GM19351 (cell line): ENCODE measurements at regions not wholly inside any gene's neighbourhood (a gene's known extent, or its start where the extent isn't known, plus 50 kb on each side); places are given as distances from the start of the nearest gene placed in this dataset.

Experiments
- ATAC-seq: cut with Tn5 transposase; IDR thresholded peaks from one replicate; pipeline ENCODE4 v1.9.1; 2021; ENCODE audit warnings: mild to moderate bottlenecking, moderate library complexity; ENCODE audit not compliant: unreplicated experiment

DNA sequence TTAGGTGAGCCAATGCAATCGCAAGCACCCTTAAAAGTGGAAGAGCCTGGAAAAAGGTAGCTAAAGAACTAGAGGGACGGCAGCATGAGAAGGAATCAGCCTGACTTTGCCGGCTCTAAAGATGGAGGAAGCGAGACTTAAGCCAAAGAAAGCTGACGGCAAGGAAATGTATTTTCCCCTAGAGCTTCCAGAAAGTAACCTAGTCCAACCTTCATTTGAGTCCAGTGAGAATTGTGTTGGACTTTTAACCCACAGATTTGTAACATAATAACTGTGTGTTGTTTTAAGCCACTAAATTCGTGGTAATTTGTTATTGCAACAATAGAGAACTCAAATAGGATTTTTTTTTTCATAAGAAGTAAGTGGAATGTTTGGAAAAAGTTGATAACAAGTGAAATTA, 212.7 kb upstream of the C1QTNF7 start:
- ATAC-seq = no peak

DNA sequence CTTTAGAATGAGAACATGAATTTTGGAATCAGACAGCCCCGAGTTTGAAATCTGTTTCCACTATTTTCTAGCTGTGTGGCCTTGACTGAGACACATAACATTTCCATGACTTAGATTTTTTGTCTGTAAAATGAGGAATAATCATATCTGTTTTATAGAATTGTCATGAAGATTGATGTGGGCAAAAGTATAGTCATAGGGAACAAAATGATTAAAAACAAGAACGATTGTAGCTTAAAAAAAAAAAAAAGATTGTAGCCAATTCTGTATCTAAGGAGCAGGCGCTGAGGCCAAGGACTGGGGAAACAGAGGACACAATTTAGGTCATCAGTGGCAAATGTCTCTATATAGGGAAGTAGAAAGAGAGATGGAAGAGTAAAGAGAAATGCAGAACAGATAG, 201.6 kb upstream of the C1QTNF7 start:
- no peak for ATAC-seq

DNA sequence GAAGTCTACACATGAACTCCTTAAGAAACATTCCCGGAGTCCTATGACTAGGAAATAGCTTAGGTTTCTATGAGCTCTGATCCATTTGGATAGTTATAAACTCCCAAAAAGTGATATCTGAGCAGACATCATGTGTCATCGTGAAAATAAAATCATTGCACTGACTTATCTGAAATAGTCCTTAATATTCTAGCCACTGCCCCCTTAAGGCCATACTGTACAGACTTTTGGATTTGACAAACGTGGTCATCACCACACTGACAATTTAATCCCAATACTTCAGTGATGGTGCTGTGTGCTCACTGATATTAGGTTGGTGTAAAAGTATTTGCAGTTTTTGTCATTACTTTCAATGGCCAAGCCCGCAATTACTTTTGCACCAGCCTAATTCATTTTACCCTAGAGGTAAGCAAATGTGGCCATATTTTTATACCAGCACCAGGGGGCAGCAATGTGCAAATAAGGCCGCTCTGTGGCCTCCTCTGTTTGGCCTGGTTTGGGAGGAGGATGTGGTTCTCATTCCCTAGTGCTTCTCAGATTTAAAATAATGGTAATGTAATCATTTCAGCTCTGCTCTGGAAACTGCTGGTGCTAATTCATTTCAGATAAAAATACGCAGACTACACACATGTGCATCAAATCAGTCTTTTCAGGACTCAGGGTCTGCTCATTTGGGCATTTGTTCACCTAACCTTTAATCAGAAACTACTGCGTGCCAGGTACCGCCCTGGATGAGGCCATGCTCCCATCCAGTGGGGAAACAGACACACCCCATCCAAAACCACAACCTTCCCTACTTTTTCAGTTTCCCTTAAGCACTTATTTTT, 196.4 kb upstream of the C1QTNF7 start:
- peak; percentile 85 for ATAC-seq

DNA sequence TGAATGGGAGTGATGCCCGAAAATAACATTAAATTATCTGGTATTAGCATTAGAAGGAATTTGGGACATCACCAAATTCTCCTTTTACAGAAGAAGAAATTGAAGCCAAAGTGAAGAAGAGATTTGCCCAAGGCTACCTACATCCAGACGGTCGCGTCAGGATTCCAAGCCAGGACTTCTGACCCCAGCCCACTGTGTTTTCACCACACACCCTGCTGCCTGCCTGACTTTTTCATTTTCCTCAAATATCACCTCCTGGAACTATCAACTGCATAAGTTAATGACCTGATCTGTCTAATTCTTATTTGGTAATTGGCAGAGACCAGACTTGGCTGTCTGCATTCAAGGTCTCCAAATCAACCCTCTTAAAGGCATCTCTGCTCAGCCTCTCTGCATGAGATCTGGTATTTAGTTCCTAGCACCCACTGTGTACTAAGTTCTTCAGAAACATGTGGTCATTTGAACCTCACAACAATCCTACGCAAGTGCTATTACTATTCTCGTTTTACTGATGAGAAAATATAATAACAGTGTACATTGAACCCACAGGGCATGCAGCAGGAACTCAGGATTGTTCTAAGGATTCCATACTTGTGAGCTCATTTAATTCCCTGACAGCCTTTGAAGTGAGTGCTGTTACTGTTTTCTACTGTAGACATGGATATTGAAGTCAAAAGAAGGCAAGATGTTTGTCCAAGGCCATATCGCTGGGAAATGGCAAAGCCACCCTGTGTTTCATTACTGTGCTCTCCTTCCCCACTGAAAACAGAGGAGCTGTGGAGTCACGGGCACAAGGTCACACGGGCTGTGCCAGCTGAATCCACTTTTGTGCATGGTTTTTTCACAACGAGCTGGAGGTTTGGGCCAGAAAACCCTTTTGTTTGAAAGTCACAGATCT, 195.2 kb upstream of the C1QTNF7 start:
- no peak for ATAC-seq

DNA sequence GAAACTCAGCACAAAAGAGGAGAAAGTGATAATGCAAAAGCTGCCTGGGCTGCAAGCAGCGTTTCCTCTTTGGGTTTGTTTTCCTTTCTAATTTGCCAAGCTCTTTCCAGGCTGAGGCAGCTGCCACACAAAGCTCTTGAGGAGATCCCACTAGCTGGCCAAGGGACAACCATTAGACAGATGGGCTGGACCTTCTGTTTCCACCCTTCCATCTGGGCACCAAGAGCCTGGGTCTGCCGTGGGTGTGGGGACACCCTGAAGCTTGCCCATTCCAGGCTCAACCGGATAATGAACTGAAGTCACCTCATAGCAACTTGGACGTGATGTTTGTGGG, 194.6 kb upstream of the C1QTNF7 start:
- peak; percentile 29 for ATAC-seq

DNA sequence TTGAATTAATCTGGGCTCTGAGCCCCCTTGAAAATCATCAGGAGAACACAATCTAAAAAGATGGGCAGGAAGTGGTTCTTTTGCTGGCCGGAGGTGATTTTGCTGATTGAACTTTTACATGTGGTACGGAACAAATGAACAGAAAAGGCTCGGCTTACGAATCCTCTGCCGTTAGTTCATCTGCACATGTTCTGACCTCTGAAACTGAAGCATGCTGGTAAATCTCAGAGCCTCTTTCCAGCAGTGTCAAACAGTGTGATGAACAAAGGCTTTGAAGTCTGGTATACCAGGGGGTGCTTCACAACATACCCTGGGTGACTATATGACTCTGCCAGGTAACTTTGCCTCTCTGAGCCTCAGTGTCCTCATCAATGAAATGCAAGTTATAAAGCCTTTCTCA, 194.2 kb upstream of the C1QTNF7 start:
- peak; percentile 45 for ATAC-seq

DNA sequence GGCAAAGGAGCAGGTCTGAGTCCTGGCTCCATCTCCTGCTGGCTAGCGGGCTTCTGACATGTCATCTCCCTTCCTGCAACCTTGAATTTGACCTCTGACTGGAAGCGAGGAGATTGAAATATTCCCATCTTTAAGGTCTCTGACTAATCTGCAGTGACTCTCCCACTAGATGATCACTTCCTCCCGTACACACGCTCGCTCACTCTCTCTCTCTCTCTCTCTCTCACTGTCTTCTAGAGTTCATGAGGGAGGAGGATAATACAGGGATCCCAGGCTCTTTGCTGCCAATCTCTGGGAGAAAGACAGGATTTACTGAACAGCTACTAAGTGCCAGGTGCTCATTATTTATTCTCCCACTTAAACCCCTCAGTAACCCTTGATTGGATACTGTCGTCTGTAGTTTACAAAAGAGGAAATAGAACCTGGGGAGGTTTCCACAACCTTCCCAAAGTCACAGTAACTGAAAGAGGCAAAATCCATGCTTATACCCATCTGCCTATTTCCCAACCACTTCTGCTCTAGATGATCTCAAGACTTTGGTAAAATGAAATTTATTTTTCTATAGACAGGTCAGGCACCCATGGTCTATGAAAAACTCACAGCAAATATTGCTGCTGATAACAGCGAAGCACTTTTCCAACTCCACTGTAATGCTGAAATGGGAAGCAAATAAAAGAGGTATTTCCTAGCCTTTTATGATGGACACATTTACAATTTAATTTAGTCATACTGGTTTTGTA, 193.5 kb upstream of the C1QTNF7 start:
- ATAC-seq = no peak

DNA sequence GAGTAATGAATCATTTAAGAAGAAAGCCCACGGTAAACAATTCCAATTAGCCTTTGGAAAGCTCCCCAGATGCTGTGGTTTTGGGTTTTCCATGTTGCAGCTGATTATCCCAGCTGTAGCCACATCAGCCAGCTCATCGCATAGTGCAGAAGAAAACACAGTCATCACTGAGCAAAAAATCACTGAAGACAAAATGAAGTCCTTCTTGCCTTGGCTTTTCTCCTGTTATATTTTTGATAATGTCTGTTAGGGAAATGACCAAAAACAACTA, 193.0 kb upstream of the C1QTNF7 start:
- no peak for ATAC-seq

DNA sequence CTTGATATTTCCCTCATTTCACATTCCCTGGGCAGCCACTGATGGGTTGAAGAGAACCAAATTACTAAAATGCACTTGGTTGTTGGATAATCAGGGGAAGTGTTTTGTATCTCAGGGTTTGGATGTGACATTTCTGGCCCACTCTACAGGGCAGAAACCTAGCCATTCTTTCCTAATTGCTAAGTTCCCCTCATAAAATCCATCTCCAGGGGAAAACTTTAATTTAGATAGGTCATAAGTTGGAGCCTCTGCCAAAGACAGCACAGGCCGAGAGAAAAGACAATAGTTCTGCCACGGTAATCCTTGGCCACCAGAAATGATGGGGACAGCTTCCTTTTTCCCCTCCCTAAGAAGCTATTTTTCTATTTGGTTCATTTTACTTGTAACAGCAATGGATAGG, 192.7 kb upstream of the C1QTNF7 start:
- ATAC-seq = no peak

DNA sequence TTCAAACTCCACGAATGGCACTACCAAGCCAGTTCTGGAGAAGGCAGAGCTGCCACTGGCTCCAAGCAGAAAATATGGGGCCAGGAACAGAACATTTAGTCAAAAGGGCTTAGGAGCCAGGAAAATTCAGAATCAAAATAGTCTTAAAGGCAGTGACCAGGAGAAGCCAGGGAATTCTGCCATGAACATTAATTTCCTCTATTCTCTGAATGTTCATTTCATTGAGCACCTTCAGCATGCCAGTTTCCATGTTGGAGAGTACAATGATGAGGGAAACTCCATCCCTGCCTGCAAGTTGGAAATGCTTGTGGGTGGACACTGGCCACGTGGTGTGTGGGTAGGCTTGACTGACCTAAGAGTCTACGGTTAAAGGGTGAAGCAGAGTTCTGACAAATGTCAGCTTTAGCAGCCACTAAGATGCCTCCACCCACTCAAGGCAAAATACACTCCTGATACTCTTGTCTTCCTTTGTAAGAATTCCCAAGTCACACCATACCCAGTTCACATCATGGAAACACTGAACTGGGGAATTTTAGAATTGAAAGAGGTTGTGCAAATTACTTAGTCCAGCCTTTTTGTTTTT, 190.1 kb upstream of the C1QTNF7 start:
- no peak for ATAC-seq

DNA sequence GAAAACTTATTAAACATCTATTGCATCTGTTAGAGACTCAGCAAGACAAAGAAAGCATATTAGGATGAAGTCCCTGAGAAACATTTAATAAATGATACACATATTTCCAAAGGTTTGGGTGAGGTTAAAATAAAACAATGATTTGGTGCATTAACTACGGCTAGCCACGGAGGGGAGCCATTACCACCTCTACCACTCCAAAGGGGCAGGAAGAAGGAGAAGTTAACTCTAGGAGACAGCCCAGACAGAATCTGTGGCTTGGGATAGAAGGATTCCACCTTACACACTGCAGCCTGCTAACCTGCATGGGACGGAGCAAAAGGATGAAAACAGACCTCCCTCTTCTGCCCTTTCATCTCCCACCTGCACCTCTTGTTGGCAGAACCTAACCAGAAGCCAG, 189.1 kb upstream of the C1QTNF7 start:
- ATAC-seq = peak; percentile 80

DNA sequence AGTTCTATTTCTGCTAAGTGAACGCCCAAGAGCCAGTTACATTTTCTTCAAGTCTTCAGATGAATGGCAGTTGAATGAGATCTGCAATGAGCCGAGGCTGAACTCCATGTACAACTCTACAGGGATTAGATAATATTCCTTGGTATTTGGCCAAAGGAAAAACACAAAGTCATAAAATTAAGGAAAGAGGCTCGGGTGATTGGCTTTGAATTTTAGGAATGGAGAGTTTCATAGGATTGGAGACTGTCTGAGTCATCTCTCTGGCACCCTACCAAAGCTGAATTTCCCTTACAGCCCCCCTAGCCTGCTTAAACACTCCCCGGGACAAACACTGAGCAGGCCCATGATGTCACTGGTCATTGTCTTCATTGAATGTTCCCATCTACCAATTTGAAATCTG, 188.0 kb upstream of the C1QTNF7 start:
- no peak for ATAC-seq

DNA sequence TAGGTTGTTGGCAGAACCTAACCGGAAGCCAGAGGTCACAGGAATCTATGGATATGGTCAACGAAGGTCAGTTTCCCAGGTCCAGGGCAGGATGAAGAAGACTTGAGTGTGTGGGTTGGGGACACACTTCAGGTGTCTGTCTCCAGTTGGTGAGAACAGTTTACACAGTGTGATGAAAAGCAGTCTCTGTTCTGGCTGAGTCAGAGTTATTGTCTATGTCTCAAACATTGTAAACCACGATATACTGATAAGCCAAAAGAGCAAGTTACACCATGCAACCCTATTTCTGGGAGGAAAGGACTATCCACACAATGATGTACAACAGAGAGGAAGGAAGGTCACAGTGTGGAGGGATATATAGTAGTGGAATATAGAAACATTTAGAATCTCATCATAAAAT, 187.1 kb upstream of the C1QTNF7 start:
- no peak for ATAC-seq

DNA sequence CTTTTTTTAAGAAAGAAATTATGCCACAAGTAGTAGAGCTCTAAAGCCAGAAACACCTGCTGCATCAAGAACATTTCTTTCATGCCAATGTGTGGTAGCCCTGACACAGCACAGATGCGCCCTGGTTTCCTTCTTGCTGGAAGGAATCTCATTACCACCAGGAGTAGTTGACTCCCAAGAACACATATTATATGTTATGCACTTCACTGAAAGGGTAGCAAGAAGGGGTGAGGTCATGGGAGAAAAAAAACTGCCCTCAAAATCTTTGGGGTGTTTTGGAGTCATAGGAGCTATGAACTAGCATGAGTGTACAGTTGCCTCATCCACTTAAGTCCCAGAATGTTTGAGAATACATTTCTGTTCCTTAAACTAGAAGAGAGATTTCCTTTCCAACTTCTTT, 185.8 kb upstream of the C1QTNF7 start:
- no peak for ATAC-seq

DNA sequence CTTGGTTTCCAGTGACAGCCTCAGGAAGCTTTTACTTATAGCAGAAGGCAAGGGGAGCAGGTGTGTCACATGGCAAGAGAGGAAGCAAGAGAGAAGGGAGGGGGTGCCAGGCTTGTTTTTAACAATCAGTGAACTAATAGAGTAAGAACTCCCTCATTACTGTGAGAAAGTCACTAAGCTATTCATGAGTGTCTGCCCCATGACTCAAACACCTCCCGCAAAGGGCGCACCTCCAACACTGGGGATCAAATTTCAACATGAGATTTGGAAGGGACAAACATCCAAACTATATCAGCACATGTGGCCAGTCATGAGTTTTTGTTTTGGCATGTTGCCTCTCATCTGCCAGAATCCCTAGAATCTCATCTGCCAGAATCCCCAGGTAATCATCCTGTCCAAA, 183.5 kb upstream of the C1QTNF7 start:
- ATAC-seq = no peak

DNA sequence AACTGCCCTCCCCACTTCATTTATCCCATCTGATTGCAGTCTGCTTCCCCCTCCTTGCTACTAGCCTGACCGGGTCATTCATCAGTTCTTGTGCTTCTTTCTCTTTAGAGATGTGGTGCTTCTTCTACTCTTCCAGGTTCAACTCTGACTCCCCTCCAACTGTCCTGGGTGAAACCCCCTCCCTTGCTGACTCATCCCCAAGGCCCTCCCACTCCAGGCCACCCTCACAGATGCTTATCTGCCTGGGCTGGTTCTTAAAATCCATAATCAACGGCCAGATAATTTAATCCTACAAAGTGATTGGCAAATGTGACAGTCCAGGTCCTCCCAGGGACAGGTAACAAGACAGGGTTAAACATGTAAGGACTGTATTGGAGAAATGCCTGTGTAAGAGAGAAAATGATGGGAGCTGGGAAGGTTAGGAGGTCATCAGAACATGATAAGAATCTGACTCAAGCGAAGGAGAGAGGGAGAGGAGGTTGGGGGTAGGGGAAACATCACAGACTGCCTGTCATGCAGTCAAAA, 182.8 kb upstream of the C1QTNF7 start:
- no peak for ATAC-seq

DNA sequence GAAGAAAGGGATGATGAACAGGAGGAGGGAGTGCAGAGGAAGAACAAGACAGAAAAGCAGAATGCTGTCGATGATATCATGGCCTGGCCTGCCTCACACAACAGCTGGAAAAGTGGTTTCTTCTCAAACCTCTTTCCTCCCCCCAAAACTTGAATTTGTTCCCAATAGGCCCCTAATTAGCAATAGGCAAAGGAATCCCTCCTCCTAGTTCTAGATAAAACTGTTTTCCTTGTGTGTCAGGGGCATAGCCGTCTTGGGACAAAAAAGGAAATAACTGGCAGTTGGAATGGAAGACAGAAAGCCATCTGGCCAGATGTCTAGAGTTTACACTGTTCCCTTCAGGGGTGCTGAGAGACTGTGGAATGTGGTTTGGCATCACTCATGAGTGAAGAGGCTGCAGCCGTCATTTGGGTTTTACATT, 177.8 kb upstream of the C1QTNF7 start:
- no peak for ATAC-seq

DNA sequence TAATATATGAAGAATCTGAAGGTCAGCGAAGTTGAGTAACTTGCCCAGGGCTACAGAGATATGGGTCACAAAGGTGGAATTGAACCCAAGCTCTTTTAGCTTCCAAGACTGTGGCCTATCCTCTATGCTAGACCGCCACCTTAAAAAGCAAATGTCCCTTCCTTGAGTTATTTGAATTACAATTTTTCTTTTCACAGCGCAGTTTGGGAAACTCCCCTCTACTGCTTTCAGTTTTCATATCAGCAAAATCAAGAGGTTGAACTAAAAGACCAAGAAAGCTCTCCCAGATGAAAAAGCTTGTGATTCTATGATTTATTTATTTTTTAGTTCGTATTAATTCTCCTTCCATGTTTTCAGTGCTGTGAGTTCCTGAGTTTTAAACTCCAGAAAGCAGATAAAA, 174.5 kb upstream of the C1QTNF7 start:
- peak; percentile 91 for ATAC-seq

DNA sequence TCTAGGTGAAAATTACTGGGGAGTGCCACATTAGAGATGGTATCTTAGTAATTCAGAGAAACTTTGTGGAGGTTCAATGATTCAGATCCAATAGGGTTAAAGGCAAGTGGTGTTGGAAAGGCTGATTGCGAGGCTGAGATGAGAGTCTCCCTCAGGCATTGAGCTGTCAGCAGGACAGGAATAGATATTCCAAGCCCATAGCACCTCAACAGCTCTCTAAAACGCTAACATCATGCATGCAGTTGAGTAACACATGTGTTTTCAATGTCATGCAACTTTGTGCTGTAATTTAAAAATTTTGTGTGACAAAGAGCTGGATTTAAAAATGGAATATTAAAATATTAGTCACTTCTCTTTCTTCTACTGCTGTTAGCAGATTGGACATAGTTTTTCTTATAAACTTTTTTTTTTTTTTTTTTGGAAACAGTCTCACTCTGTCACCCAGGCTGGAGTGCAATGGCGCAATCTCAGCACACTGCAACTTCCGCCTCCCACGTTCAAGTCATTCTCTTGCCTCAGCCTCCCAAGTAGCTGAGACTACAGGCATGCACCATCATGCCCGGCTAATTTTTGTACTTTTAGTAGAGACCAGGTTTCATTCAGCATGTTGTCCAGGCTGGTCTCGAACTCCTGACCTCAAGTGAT, 173.5 kb upstream of the C1QTNF7 start:
- no peak for ATAC-seq

DNA sequence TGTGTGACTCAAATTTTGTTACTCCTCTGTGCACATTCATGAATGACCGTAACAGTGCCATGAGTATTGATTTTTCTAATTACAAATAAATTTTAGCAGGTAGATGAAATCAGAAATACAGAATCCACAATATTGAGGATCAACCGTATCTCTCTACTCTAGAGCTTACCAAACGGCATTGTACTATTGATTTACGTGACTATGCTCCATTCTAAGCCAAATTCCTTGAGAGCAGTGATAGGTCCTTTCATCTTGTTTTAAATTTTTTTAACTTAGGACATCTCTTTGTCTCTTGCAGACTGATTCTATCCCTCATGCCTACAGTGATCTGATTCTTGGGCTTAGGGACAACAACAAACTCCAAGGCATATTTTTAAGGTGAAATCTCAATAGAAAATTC, 172.3 kb upstream of the C1QTNF7 start:
- ATAC-seq = no peak

DNA sequence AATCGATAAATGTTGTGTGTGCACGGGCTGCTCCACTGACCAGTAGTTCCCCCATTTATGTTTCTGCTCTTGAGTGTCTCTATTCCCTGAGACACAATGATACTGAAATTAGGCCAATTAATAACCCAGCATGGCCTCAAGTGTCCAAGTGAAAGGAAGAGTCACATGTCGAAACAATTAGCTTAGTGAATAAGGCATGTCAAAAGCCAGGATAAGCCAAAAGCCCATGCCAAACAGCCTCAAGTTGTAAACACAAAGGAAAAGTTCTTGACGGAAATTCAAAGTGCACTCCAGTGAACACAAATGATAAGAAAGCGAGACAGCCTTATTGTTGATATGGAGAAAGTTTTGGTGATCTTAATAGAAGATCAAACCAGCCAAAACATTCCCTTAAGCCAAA, 167.1 kb upstream of the C1QTNF7 start:
- no peak for ATAC-seq
